Esophagus muscularis mucosa (tissue), 4 donors: ENCODE measurements at regions not wholly inside any gene's neighbourhood (a gene's known extent, or its start where the extent isn't known, plus 50 kb on each side); places are given as distances from the start of the nearest gene placed in this dataset.

Source experiments
- DNase-seq: peaks from one replicate; pipeline ENCODE4 v3.0.0-alpha.2; 2017; ENCODE audit errors: extremely low spot score
- H3K27ac ChIP-seq, 4 donors: fragments of 200-600 bp; sonication (generic); replicated peaks in 1 of 4; 1 replicate in 3 of 4; 2 replicates in 1 of 4; pipeline ENCODE4 v1.5.1; 2016 to 2019; ENCODE audit warnings: mild to moderate bottlenecking in 1 of 4
- H3K27me3 ChIP-seq, 4 donors: fragments of 200-600 bp; sonication (generic); one replicate each; pipeline versions ENCODE4 v1.5.1 to v1.6.0; 2016 to 2019
- H3K36me3 ChIP-seq, 4 donors: fragments of 200-600 bp; sonication (generic); one replicate each; pipeline ENCODE4 v1.5.1; 2016 to 2019
- H3K4me1 ChIP-seq, 4 donors: fragments of 200-600 bp; sonication (generic); one replicate each; pipeline ENCODE4 v1.5.1; 2016 to 2019
- H3K4me3 ChIP-seq, 4 donors: fragments of 200-600 bp; sonication (generic); 1 replicate in 2 of 4; 2 replicates in 2 of 4; pipeline ENCODE4 v1.5.1; 2016 to 2019; ENCODE audit warnings: mild to moderate bottlenecking in 4 of 4, moderate library complexity in 1 of 4
- H3K9me3 ChIP-seq, 4 donors: fragments of 200-600 bp; sonication (generic); 1 replicate in 3 of 4; 2 replicates in 1 of 4; pipeline ENCODE4 v1.5.1; 2016 to 2019
- CTCF ChIP-seq, 3 experiments: fragments of 200-600 bp in 2 of 3; fragments of 450-650 bp in 1 of 3; sonication (generic) in 2 of 3; IDR thresholded peaks; one replicate each; pipeline ENCODE4 v1.5.1; 2017 to 2019; ENCODE audit warnings: antibody characterized with exemption in 3 of 3, mild to moderate bottlenecking in 2 of 3, moderate library complexity in 1 of 3
- EP300 ChIP-seq: sonication (generic); formaldehyde crosslinking; IDR thresholded peaks from one replicate; pipeline ENCODE4 v1.6.1; 2017; ENCODE audit warnings: antibody characterized with exemption
- POLR2A ChIP-seq: fragments of 450-650 bp; IDR thresholded peaks from one replicate; pipeline ENCODE4 v1.6.1; 2017; ENCODE audit warnings: antibody characterized with exemption, moderate library complexity, mild to moderate bottlenecking, low read depth
- POLR2AphosphoS5 ChIP-seq, 2 donors: sonication (generic); formaldehyde crosslinking; IDR thresholded peaks; one replicate each; pipeline ENCODE4 v1.6.1; 2017; ENCODE audit warnings: antibody characterized with exemption in 2 of 2
- WGBS: methylation state at CpG from one replicate; pipeline ENCODE4 v1.1.5; 2018; 5-methylcytosine and 5-hydroxymethylcytosine counted together
- intact Hi-C: fragments of 100-400 bp; cut with DNase I; formaldehyde crosslinking; loops from one replicate; pipeline ENCODE4 v1.15.1; 2023
- small RNA-seq, 3 donors: library from RNA; depleted of rRNA; stranded (forward); fragments of <200 nt; gene quantifications; one replicate each; pipeline ENCODE3, GENCODE V24; 2016

DNA sequence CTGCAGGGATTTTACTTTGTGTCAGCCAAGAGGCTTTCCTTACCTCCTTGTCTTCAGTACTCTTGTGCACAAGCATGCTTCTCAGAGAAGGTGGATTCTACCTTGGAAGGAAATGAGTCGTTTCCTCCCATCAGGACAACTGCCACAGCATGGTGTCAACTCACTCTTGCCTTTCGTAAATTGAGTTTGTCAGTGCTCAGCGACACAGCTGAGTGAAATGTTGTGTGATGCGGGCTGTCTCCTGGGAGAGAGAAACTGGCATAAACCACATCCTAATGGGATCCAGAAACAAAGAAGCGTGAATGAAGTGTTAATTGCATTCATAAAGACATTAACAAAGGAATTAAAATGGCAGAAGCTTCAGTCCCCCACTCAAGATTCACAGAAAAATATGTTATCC, 51.5 kb upstream of the SLC22A15 start:
- Histone ChIP-seq H3K4me1 (no peaks in the 10 kb centered on the region), H3K9me3 (no peaks in the 10 kb centered on the region), H3K27ac (no peak overlapping the region), H3K27me3 (no peaks in the 10 kb centered on the region), H3K36me3 (no peaks in the 10 kb centered on the region), H3K4me3 (no peak overlapping the region)
- TF ChIP-seq POLR2AphosphoS5 (IDR thresholded peaks at IDR 0.05) = no peak
- TF ChIP-seq CTCF (IDR thresholded peaks at IDR 0.05) = no peak
- TF ChIP-seq EP300 = no peak
- TF ChIP-seq POLR2A = no peak
- intact Hi-C loops = no loop called here
- no peak for DNase-seq
- WGBS = 59% methylated on average over 5 of the region's 5 CpGs

GRCh38 chr1:115925467-115925866, 50.8 kb upstream of the SLC22A15 start:
- Histone ChIP-seq H3K27me3 (no peaks in the 10 kb centered on the region), H3K9me3 (no peaks in the 10 kb centered on the region), H3K4me1 (peaks cover 0 to 4% (median 0%) of the 10 kb centered on the region in 4 donors), H3K27ac (no peak overlapping the region), H3K4me3 (no peak overlapping the region), H3K36me3 (no peaks in the 10 kb centered on the region)
- intact Hi-C loops = no loop called here
- 52% methylated on average over 5 of the region's 6 CpGs for WGBS
- no peak for TF ChIP-seq POLR2A
- no peak for TF ChIP-seq EP300
- no peak for TF ChIP-seq CTCF (IDR thresholded peaks at IDR 0.05)
- no peak for TF ChIP-seq POLR2AphosphoS5 (IDR thresholded peaks at IDR 0.05)
- DNase-seq = no peak

Small RNA genes lying in the stretch of these regions (small RNA-seq; reads per million reads assigned to genes)
- 0 reads per million in 3 donors for gene AL357137.1
